ENCODE measurements at regions not wholly inside any gene's neighbourhood (a gene's known extent, or its start where the extent isn't known, plus 50 kb on each side); places are given as distances from the start of the nearest gene placed in this dataset.

GRCh38 chr2:81290846-81291245 lies 986.3 kb upstream of the LRRTM1 start:
- TF ChIP-seq EZH2 (IDR thresholded peaks at IDR 0.05; ENCODE audit: low read length) (no peak), CTCF (optimal IDR thresholded peaks at IDR 0.05 in 1 of 3, IDR thresholded peaks at IDR 0.05 in 1 of 3, conservative IDR thresholded peaks at IDR 0.05 in 1 of 3; ENCODE audit: extremely low read depth in 1 of 3, insufficient read depth in 2 of 3, low read length in 3 of 3) (no peak)
